ENCODE measurements at regions not wholly inside any gene's neighbourhood (a gene's known extent, or its start where the extent isn't known, plus 50 kb on each side); places are given as distances from the start of the nearest gene placed in this dataset.

- H3K4me2 ChIP-seq, result no peak overlapping the region
- FAIRE-seq, result no peak
- ATAC-seq, result no peak
- TF ChIP-seq SREBF2 (IDR thresholded peaks at IDR 0.05) (no peak), KDM5A (IDR thresholded peaks at IDR 0.05) (no peak), MAZ (IDR thresholded peaks at IDR 0.05; ENCODE audit: borderline replicate concordance, low read depth, low read length) (no peak), ELK1 (IDR thresholded peaks at IDR 0.05; ENCODE audit: low read depth, low read length) (no peak), CHD2 (IDR thresholded peaks at IDR 0.05; ENCODE audit: low read length, partially characterized antibody) (no peak), HDAC2 (IDR thresholded peaks at IDR 0.05) (no peak), EHF (CRISPR knock-in tag; IDR thresholded peaks at IDR 0.05) (no peak), PBX3 (IDR thresholded peaks at IDR 0.05) (no peak), RAD21 (conservative IDR thresholded peaks at IDR 0.05 in 1 of 2, IDR thresholded peaks at IDR 0.05 in 1 of 2) (no peak), CBX8 (IDR thresholded peaks at IDR 0.05) (no peak), HEYL (CRISPR knock-in tag; IDR thresholded peaks at IDR 0.05) (no peak), SMC3 (IDR thresholded peaks at IDR 0.05) (no peak), MAFK (IDR thresholded peaks at IDR 0.05; ENCODE audit: partially characterized antibody) (no peak), ZFP36 (IDR thresholded peaks at IDR 0.05; ENCODE audit: borderline replicate concordance, partially characterized antibody) (no peak), TP53 (CRISPR knock-in tag; IDR thresholded peaks at IDR 0.05) (no peak), NFE2L2 (conservative IDR thresholded peaks at IDR 0.05; ENCODE audit: low read length) (no peak), EP300 (IDR thresholded peaks at IDR 0.05) (no peak), ZC3H11A (IDR thresholded peaks at IDR 0.05) (no peak)
- H3K9me3 ChIP-seq, result no peaks in the 10 kb centered on the region; the same call in 2 of the 3 replicates
- ChIA-PET POLR2A (no interaction called here), CTCF (no interaction called here)
- no peaks in the 10 kb centered on the region for H3K4me1 ChIP-seq
- no peak overlapping the region for H3K27ac ChIP-seq
- no peak overlapping the region for H3K4me3 ChIP-seq
- WGBS (ENCODE audit: missing lambda C conversion rate), result 47% methylated on average over 3 of the region's 3 CpGs
- DNase-seq (ENCODE audit: low read depth in 1 of 2, low spot score in 1 of 2), result no peak
Observed at GRCh38 chr3:86221601-86222000, 769.3 kb downstream of the VGLL3 start.

GRCh38 chr3:86208772-86209171 is 782.2 kb downstream of the VGLL3 start:
- no peak overlapping the region for H3K4me2 ChIP-seq
- no peak overlapping the region for H3K4me3 ChIP-seq
- WGBS (ENCODE audit: missing lambda C conversion rate), result 91% methylated on average over 1 of the region's 1 CpG
- H3K27ac ChIP-seq, result no peak overlapping the region
- CTCF ChIA-PET, result no interaction called here
- POLR2A ChIA-PET, result no interaction called here
- no peaks in the 10 kb centered on the region for H3K9me3 ChIP-seq
- no peak for FAIRE-seq
- no peaks in the 10 kb centered on the region for H3K4me1 ChIP-seq
- TF ChIP-seq REST (IDR thresholded peaks at IDR 0.05) (no peak), NR3C1 (IDR thresholded peaks at IDR 0.05) (no peak), CHD4 (IDR thresholded peaks at IDR 0.05; ENCODE audit: borderline replicate concordance) (no peak), HMGXB4 (CRISPR knock-in tag; IDR thresholded peaks at IDR 0.05; ENCODE audit: borderline replicate concordance) (no peak), ZFP36 (IDR thresholded peaks at IDR 0.05; ENCODE audit: borderline replicate concordance, partially characterized antibody) (no peak), CBX8 (IDR thresholded peaks at IDR 0.05) (no peak), CHD2 (IDR thresholded peaks at IDR 0.05; ENCODE audit: low read length, partially characterized antibody) (no peak), FOSB (CRISPR knock-in tag; IDR thresholded peaks at IDR 0.05) (no peak), RNF2 (IDR thresholded peaks at IDR 0.05; ENCODE audit: borderline replicate concordance, low read depth) (no peak), MAZ (IDR thresholded peaks at IDR 0.05; ENCODE audit: borderline replicate concordance, low read depth, low read length) (no peak), KDM1A (IDR thresholded peaks at IDR 0.05; ENCODE audit: low read depth) (no peak)
- TF ChIP-seq, protein P1, sequence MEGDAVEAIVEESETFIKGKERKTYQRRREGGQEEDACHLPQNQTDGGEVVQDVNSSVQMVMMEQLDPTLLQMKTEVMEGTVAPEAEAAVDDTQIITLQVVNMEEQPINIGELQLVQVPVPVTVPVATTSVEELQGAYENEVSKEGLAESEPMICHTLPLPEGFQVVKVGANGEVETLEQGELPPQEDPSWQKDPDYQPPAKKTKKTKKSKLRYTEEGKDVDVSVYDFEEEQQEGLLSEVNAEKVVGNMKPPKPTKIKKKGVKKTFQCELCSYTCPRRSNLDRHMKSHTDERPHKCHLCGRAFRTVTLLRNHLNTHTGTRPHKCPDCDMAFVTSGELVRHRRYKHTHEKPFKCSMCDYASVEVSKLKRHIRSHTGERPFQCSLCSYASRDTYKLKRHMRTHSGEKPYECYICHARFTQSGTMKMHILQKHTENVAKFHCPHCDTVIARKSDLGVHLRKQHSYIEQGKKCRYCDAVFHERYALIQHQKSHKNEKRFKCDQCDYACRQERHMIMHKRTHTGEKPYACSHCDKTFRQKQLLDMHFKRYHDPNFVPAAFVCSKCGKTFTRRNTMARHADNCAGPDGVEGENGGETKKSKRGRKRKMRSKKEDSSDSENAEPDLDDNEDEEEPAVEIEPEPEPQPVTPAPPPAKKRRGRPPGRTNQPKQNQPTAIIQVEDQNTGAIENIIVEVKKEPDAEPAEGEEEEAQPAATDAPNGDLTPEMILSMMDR (IDR thresholded peaks at IDR 0.05), result no peak
- TF ChIP-seq, protein P2, sequence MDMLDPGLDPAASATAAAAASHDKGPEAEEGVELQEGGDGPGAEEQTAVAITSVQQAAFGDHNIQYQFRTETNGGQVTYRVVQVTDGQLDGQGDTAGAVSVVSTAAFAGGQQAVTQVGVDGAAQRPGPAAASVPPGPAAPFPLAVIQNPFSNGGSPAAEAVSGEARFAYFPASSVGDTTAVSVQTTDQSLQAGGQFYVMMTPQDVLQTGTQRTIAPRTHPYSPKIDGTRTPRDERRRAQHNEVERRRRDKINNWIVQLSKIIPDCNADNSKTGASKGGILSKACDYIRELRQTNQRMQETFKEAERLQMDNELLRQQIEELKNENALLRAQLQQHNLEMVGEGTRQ (IDR thresholded peaks at IDR 0.05), result no peak
- DNase-seq (ENCODE audit: low read depth in 1 of 2, low spot score in 1 of 2), result no peak
- no peak for ATAC-seq

All from A549 (cell line).